GM18499 (cell line): ENCODE measurements at regions not wholly inside any gene's neighbourhood (a gene's known extent, or its start where the extent isn't known, plus 50 kb on each side); places are given as distances from the start of the nearest gene placed in this dataset.
"Not testable (repeated sequence)": the region's sequence is repeated elsewhere in the genome, so short reads cannot be mapped to it uniquely, and the experiment has no call there.

ENCODE experiments used
- ATAC-seq: cut with Tn5 transposase; IDR thresholded peaks from one replicate; pipeline ENCODE4 v1.9.1; 2021; ENCODE audit warnings: moderate number of reproducible peaks; ENCODE audit not compliant: insufficient read depth, unreplicated experiment

DNA sequence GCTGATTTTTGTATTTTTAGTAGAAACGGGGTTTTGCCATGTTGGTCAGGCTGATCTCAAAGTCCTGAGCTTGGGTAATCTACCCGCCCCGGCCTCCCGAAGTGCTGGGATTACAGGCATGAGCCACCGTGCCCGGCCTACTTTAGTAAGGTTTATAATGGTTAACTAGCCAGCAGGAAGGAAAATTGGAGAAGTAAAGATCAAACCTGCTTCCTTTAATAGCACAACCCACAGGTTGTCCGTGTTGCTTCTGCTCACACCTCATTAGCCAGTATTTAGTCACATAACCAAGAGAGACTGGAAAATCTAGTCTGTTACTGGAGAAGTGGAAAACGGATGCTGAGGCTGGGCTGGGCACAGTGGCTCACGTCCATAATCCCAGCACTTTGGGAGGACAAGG, 51.9 kb upstream of the TBL1XR1 start:
- no peak for ATAC-seq

DNA sequence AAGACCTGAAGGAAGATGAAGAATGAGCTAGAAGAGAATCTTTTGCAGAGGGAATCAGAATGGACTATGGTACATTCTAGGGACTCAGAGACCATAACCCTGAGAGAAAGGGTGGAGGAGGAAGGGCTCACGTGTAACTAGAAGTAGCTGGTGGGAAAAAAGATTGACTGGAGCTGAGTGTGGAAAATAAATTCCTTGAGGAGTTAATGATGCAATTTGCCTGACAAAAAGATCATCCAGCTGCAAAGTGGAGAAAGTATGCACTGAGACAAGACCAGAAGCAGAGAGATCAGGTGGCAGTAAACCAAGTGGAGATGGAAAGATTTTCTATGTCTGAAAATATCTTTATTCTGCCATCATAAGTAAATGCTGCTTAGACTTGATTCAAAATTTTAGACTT, 52.9 kb upstream of the TBL1XR1 start:
- no peak for ATAC-seq

DNA sequence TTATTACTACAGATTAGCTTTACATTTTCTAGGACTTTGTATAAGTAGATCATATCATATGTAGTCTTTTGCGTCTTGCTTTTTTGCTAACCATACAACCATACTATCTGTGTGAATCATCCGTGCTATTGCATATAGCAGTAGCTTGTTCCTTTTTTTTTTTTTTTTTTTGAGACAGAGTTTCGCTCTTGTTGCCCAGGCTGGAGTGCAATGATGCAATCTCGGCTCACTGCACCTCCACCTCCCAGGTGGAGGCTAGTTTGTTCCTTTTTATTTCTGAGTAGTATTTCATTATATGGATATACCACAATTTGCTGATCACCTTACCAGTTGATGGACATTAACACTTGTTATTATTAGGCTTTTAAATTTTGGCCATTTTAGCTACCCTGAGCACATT, 54.5 kb upstream of the TBL1XR1 start:
- ATAC-seq = no peak

DNA sequence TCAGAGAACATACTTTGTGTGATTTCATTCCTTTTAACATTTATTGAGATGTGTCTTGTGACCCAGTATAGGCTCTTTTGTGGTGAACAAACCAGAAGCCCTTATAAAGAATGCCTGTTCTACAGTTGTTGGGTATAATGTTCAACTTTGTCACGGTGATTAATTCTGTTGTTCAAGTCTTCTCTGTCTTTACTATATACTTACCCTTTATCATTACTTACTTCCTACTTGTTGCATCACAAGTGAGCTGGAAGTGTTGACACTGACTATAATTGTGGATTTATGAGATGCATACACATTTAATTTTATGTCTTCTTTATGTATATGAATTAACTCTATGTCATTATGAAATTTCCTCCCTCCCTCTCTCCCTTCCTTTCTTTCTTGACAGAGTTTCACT, 59.7 kb upstream of the TBL1XR1 start:
- no peak for ATAC-seq

DNA sequence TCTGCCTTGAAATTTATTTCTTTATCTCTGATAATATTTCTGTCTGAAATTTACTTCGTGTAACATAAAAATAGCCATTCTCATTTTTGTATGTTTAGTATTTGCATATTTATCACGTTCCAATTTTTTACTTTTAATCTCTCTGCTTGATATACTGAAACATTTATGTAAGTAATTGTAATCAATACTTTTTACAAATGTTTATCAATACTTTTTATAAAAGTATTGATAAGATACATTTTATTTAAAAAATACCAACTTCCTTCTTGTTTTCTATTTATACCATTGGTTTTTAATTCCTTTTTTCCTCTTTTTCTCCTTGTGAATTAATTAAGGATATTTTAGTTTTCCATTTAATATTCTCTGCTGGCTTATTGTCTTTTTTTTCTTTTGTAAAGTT, 60.3 kb upstream of the TBL1XR1 start:
- ATAC-seq = no peak

DNA sequence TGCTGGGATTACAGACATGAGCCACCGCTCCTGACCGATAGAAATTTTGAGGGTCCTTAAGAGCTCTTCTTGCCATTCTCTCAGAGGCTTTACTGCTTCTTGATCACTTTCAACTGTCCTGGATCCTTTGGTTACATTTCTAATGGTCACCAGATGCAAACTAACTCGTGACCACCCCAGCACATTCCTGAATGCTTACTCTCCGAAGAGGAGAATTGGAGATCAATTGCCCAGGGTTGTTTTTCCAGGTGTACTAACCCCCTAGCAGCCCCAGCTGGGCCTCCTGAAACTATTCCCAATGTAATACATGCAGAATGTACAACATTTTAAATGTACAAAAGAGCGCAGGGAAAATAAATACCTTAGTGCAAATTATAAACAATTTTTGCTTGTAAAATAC, 65.1 kb upstream of the TBL1XR1 start:
- no peak for ATAC-seq

DNA sequence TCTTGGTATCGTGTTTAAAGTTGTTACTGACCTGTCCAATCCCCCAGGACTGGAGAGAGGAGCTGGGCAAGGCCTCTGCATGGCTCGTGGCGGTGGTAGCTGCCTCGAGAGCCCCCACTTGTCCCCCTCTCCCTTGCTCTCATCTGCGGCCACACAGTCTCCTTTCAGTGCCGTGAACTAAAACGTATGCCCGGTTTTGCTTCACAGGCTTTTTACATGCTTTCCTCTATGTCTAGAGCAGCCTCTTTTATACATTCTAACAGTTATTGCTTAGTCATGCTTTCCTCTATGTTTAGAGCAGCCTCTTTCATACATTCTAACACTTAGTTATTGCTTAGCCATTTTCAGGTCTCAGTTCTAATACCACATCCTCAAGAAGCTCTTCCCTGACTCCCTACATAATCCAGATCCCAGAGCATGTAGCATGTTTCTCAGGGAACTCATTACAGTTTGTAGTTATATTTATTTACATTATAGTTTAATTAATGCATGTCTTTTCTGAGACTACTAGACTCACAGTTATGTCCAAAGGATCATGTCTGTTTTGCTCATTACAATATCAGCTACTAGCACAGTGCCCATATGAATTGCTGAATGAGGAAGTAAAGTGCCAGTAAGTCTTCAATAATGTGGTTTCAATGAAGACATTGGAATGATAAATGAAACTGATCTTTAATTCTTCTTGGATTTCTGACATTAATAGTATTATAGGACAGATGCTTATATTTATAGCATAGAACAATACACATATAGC, 66.5 kb upstream of the TBL1XR1 start:
- no peak for ATAC-seq

DNA sequence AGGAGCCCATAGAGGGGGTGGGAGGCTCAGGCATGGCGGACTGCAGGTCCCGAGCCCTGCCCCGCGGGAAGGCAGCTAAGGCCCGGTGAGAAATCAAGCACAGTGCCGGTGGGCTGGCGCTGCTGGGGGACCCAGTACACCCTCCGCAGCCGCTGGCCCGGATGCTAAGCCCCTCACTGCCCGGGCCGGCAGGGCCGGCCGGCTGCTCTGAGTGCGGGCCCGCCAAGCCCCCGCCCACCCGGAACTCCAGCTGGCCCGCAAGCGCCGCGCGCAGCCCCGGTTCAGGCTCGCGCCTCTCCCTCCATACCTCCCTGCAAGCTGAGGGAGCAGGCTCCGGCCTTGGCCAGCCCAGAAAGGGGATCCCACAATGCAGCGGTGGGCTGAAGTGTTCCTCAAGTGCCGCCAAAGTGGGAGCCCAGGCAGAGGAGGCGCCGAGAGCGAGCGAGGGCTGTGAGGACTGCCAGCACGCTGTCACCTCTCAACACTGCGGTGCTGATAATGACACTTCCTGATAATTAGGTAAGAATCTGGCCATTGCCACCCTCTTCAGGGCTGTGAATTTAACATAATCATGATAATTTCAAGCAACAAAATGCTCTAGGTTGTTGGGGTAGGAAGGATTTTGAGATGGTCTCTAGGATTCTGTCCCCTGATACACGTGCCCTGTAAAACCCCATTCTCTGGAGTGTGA, 74.7 kb upstream of the TBL1XR1 start:
- ATAC-seq = not testable (repeated sequence)

DNA sequence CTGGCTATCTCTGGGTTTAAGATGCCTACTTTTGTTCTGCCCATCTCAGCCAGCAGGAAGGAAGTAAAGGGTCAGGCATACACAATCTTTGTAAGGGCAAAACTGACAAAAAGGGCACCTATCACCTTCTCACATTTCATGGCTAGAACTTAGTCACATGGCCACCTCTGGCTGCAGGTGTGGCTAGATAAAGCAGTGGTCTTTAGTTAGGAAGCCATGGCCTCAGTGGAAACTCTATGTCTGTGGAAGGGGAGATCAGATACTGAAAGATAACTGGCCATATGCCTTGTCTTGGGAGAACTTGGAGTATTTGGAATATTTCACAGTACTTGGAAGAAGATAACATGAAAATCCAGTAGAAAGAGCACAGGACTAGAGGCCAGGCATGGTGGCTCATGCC, 80.7 kb upstream of the TBL1XR1 start:
- ATAC-seq = no peak

DNA sequence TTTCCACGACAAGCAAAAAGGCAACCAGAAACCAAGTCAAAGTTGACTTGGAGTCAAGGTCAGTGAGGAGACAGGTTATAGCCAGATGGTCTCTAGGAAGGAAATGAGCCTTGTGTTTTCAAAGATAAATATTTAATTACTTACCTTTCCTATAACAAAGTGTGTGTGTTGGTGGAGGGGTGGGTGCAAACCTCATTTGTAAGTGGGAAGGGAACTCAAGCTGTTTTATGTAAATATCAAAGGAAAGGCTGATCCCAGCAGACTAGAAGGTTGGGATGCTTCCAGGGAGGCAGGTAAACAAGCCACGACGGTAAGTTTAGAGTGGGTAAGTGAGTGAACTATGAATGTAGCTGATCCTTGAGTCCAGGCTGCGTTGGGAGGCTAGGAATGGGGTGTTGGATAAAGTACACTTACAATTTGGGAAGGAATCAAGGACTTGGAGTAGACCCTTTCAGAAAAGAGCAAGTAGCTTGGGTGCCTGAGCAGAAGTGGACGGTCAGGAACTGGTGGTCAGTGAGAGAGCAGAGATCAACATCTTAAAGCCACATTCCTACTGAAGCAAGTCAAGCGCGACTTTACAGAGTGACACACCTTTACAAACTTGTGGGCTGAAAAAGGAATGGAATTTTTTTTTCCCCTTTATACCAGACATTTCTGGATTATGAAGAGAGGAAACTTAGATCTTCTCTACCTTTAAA, 82.0 kb upstream of the TBL1XR1 start:
- no peak for ATAC-seq

DNA sequence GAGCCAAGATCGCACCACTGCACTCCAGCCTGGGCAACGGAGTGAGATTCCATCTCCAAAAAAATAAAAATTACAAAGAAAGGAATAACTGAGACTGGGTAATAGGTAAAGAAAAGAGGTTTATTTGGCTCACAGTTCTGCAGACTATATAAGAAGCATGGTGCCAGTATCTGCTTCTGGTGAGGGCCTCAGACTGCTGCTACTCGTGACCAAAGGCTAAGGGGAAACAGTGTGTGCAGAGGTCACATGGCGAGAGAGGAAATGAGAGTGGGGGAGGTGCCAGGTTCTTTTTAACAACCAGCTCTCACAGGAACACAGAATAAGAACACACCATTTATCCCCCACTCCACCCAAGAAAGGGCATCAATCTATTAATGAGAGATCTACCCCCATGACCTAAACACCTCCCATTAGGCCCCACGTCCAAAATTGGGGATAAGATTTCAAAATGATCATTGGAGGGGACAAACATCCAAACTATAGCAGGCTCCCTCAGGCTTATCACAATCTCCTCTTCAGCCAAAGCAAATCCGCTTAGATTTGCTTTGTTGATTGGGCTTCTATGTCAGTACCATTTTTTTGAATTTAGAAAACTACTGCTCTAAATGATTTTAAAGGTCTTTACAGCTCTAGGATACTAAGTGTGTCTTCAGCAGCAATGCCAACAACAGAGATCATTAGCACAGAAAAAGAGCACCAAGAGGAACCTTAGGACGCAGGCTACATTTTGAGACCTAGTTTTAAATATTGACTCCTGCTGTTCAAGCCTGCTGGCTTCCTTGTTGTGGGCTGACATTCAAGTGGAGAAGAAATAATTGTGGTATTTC, 84.2 kb upstream of the TBL1XR1 start:
- ATAC-seq = no peak

DNA sequence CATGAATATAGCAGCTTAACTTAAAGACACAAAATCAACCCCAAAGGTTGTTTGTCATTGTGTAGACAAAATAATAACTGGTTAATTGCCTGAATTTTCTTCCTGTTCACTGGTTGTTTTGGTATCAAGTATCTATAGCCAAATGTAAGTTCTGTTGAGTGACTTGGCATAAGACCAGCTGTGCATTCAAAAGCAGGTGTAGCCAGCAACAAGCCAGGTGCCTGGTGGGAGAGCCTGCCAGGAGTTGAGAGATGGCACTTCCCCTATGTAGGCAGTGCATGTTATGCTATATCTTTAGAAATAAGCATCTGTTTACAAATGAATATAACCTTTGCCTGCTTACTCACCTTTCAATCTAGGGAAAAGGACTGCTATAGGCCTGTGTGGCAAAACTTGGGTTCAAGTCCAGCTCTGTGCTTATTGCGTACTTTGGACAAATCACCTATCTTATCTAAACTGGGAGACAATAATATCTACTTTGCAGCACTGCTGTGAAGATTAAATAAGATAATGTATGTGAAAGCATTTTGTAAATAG, 84.9 kb upstream of the TBL1XR1 start:
- ATAC-seq = no peak

DNA sequence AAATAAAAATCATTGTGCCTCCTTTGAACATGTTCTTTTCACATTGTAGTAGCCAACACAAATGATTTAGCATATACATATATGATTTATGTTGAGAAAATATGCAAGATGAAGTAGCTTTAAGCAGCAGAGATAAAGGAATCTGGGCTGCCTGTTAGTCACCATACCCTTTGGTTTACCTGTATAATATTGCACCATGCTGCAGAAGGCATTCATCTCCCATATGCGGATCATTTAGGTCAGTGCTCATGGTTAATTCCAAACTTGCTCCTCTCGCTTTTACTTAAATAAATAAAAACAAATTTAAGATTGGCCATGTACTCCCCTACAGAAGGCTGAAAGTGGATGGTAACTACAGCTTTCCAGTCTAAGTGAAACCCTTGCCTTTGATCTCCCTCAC, 86.7 kb upstream of the TBL1XR1 start:
- ATAC-seq = no peak

DNA sequence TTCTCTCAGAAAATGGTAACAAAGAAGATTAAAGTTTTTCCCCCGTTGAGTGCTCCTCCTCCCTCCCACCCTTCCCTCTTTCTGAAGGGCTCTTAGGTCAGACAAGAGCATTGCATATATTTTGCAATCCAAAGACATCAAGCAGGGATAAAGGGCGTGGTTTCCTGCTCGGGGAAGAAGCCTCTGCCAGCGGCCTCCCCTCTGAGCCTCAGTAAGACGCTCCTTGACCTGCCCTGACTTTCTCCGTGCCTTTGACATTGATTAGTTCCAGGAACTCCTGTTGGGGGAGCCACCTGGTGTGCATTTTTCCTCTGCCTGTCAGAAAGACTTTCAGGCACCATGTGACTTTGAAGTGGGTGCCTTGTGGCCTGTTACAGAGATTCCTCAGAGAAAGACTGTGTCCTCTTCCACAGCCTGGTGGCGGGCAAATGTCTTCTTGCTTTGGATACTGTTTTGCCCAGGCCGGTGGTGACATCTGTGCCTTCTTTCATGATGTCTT, 87.2 kb upstream of the TBL1XR1 start:
- ATAC-seq = no peak

DNA sequence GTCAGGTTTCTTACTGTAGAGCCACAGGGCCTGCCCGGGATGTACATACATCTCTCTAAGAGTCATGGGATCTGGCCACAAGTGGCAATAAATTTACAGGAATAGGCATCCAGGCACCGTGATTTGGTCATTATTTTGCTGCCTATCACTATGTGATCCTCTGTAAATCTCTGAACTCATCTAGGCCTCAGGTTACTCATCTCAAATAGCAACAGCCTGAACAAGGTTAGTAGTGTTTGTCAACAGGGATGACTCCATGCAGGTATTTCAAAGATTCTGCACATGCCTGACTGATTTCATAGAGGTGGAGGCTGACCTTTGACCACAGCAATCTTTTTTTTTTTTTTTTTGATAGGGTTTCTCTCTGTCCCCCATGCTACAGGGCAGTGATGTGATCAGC, 88.8 kb upstream of the TBL1XR1 start:
- ATAC-seq = no peak

DNA sequence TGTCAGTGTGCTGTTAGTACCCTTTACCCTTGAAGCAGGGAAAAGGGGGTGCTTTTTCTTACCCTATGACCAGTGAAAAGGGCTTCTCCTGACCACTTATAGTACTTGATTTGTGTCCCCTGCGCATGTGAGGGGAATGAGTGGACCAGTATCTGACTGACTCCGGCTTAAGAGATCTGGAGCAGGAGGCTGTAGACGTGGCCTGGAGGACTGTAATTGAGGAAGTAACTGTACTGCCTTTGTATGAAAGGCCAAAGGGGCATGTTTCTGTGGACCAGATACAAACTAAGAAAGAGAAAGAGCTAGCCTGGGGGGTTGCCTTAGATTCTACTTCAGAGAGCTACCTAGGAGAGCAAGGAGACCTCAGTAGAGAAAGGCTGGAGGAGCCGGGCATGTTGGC, 89.9 kb upstream of the TBL1XR1 start:
- no peak for ATAC-seq

DNA sequence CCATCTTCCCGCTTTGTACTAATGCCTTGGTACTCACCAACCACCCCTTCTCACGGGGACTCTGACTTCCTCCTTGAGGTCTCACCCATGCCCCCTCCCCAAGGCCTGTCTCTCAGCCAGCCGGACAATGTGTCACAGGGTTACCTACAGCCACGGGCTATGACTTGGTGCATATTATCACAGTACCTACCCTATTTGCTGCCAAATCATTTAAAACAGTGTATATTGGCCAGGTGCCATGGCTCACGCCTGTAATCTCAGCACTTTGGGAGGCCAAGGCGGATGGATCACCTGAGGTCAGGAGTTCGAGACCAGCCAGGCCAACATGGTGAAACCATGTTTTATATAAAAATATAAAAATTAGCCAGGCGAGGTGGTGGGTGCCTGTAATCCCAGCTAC, 93.4 kb upstream of the TBL1XR1 start:
- ATAC-seq = no peak

DNA sequence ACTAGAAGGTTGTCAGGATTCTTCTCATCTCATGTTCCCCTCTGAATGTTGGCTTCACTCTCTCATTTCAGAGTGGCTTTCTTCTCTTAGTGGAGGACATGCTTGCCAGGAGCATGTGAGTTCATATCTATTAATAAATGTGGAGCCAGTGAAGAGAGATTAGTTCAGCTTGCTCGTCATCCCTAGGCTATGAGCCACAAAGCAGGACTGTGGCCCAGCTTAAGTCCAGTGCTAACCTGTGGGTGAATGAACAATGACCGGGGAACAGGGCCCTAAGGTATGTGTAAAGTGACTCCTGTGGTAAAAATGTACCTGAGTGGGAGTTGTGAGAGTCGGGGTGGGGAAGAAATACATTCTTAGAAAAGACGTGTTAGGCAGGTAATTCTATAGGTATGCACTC, 96.9 kb upstream of the TBL1XR1 start:
- ATAC-seq = no peak

DNA sequence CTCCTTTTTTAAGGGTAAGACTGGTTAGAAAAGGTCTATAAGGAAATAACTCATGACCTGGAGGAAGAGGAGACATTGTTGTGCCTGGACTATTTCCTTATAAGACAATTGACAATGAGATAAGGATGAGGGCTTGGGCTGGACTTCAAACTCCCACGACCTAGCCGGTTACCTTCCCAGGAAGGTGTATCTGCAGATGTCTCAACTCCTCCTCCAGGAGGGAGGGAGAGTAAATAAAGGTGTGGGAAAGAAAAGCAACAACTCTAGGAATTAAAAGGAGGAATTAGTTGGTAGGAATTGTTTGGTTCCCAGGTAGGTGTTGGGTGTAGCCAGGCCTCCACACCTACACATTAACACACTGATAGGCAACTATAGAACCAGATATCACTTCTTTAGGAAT, 97.8 kb upstream of the TBL1XR1 start:
- ATAC-seq = no peak

DNA sequence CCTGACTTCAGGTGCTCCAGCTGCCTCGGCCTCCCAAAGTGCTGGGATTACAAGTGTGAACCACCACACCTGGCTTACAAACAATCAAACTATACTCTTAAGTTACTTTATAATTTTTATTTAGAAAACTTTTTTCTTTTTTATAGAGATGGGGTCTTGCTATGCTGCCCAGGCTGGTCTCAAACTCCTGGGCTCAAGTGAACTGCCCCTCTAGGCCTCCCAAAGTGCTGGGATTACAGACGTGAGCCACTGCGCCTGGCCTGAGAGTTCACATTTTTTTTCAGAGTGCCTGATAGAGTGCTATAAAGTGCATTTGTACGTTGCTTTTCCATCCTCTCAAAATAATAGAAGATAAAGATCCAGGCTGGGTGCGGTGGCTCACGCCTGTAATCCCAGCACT, 102.0 kb upstream of the TBL1XR1 start:
- ATAC-seq = no peak
